ENCODE measurements at regions not wholly inside any gene's neighbourhood (a gene's known extent, or its start where the extent isn't known, plus 50 kb on each side); places are given as distances from the start of the nearest gene placed in this dataset.

DNA sequence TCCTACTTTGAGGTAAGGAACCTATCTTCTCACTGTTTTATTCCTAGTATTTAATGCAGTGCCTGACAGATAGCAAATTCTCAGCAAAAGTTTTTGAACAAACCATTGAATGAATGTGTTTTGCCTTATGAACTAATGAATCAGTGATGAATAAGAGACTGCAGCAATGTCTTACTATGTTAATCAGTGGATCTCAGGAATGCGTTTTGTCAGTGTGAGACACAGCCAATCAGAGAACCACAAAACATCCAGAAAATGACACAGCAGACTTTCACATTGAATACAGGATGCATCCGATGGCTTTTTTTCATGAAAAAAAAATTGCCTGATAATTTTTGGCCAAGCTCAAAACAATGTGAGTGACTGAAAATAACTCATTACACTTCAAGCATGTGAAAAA is 270.5 kb downstream of the BMP2 start:
- TF ChIP-seq EZH2 (IDR thresholded peaks at IDR 0.05; ENCODE audit: insufficient read depth, poor library complexity, severe bottlenecking), result no peak
- no peak for TF ChIP-seq EZH2phosphoT487 (IDR thresholded peaks at IDR 0.05; ENCODE audit: insufficient read depth, low read depth)

All from GM23248 (cell line).